ENCODE measurements at regions not wholly inside any gene's neighbourhood (a gene's known extent, or its start where the extent isn't known, plus 50 kb on each side); places are given as distances from the start of the nearest gene placed in this dataset.

DNA sequence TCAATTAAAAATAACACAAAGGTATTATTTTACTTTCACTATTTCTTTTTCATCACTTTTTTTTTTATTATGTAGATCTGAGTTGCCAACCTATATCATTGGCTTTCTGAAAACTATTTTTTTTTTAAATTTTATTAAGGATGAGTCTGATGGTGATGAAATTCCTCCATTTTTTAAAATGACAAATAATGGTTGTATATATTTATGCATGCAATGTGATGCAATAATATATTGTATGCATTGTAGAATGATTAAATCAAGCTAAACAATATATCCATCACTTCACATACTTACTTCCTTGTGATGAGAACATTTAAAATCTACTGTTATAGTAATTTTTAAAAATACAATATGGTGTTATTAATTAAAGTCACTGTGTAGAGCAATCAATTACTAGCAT, 1081.6 kb downstream of the CNTNAP5 start:
- Histone ChIP-seq H4K20me1 (ENCODE audit: insufficient read depth, low read length) (no peaks in the 10 kb centered on the region), H3K79me2 (ENCODE audit: insufficient read depth, low read length) (no peaks in the 10 kb centered on the region), H3K27ac (ENCODE audit: low read depth in 1 of 2, low read length in 2 of 2) (no peak overlapping the region), H3K4me2 (replicated peaks; ENCODE audit: extremely low read depth, low read length, poor library complexity, severe bottlenecking) (no peak overlapping the region), H3K27me3 (ENCODE audit: control insufficient read depth in 2 of 2, insufficient read depth in 2 of 2, low read length in 2 of 2) (no peaks in the 10 kb centered on the region), H3K9ac (ENCODE audit: insufficient read depth, low read length, poor library complexity, severe bottlenecking) (no peak overlapping the region), H3K36me3 (replicated peaks in 1 of 2; ENCODE audit: control insufficient read depth in 1 of 2, insufficient read depth in 2 of 2, low read length in 2 of 2) (no peaks in the 10 kb centered on the region), H3K4me1 (ENCODE audit: control insufficient read depth in 1 of 2, insufficient read depth in 2 of 2, low read length in 2 of 2) (no peaks in the 10 kb centered on the region), H3K9me3 (replicated peaks in 1 of 2; ENCODE audit: control insufficient read depth in 1 of 2, insufficient read depth in 1 of 2, low read length in 2 of 2) (no peaks in the 10 kb centered on the region), H2AFZ (ENCODE audit: insufficient read depth, low read depth, low read length, poor library complexity, severe bottlenecking) (no peak overlapping the region), H3K4me3 (replicated peaks in 1 of 3; ENCODE audit: low read depth in 2 of 3, low read length in 3 of 3) (no peak overlapping the region)
- Mint-ChIP-seq H3K4me3 (no peak overlapping the region), H3K4me1 (no peaks in the 10 kb centered on the region), H3K27me3 (ENCODE audit: low read depth in 3 of 3) (no peaks in the 10 kb centered on the region), H3K27ac (no peak overlapping the region), H3K36me3 (no peaks in the 10 kb centered on the region), H3K9me3 (peaks cover 0 to 6% (median under 1%) of the 10 kb centered on the region in 7 donors)
- no peak for DNase-seq
- intact Hi-C loops (cut with micrococcal nuclease), result no loop called here
- TF ChIP-seq, protein P1, sequence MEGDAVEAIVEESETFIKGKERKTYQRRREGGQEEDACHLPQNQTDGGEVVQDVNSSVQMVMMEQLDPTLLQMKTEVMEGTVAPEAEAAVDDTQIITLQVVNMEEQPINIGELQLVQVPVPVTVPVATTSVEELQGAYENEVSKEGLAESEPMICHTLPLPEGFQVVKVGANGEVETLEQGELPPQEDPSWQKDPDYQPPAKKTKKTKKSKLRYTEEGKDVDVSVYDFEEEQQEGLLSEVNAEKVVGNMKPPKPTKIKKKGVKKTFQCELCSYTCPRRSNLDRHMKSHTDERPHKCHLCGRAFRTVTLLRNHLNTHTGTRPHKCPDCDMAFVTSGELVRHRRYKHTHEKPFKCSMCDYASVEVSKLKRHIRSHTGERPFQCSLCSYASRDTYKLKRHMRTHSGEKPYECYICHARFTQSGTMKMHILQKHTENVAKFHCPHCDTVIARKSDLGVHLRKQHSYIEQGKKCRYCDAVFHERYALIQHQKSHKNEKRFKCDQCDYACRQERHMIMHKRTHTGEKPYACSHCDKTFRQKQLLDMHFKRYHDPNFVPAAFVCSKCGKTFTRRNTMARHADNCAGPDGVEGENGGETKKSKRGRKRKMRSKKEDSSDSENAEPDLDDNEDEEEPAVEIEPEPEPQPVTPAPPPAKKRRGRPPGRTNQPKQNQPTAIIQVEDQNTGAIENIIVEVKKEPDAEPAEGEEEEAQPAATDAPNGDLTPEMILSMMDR (IDR thresholded peaks at IDR 0.05), result no peak

DNA sequence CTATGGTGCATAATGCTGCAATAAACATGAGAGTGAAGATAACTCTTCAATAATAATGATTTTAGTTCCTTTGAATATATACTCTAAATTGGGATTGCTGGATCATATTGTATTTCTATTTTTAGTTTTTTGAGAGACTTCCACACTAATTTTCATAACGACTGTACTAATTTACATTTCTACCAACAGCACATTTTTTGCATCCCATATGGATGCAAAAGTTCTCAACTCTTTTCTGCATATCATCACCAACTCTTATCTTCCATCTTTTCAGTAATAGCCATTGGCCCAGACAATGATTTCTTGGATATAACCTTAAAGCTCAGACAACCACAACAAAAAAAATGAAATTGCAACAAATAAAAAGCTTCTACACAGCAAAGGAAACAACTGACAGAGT, 1082.4 kb downstream of the CNTNAP5 start:
- Mint-ChIP-seq H3K4me1 (no peaks in the 10 kb centered on the region), H3K27ac (no peak overlapping the region), H3K36me3 (no peaks in the 10 kb centered on the region), H3K4me3 (no peak overlapping the region), H3K27me3 (ENCODE audit: low read depth in 3 of 3) (no peaks in the 10 kb centered on the region), H3K9me3 (peaks cover 0 to 6% (median 0%) of the 10 kb centered on the region in 7 donors)
- Histone ChIP-seq H3K79me2 (ENCODE audit: insufficient read depth, low read length) (no peaks in the 10 kb centered on the region), H3K4me1 (ENCODE audit: control insufficient read depth in 1 of 2, insufficient read depth in 2 of 2, low read length in 2 of 2) (no peaks in the 10 kb centered on the region), H3K4me3 (replicated peaks in 1 of 3; ENCODE audit: low read depth in 2 of 3, low read length in 3 of 3) (no peak overlapping the region), H3K27me3 (ENCODE audit: control insufficient read depth in 2 of 2, insufficient read depth in 2 of 2, low read length in 2 of 2) (no peaks in the 10 kb centered on the region), H3K4me2 (replicated peaks; ENCODE audit: extremely low read depth, low read length, poor library complexity, severe bottlenecking) (no peak overlapping the region), H3K9ac (ENCODE audit: insufficient read depth, low read length, poor library complexity, severe bottlenecking) (no peak overlapping the region), H3K27ac (ENCODE audit: low read depth in 1 of 2, low read length in 2 of 2) (no peak overlapping the region), H3K36me3 (replicated peaks in 1 of 2; ENCODE audit: control insufficient read depth in 1 of 2, insufficient read depth in 2 of 2, low read length in 2 of 2) (no peaks in the 10 kb centered on the region), H2AFZ (ENCODE audit: insufficient read depth, low read depth, low read length, poor library complexity, severe bottlenecking) (no peak overlapping the region), H4K20me1 (ENCODE audit: insufficient read depth, low read length) (no peaks in the 10 kb centered on the region), H3K9me3 (replicated peaks in 1 of 2; ENCODE audit: control insufficient read depth in 1 of 2, insufficient read depth in 1 of 2, low read length in 2 of 2) (no peaks in the 10 kb centered on the region)
- 71% methylated on average over 1 of the region's 1 CpG for WGBS (ENCODE audit: insufficient coverage)
- TF ChIP-seq, protein P1 (IDR thresholded peaks at IDR 0.05), result no peak
- intact Hi-C loops (cut with micrococcal nuclease), result no loop called here
- DNase-seq, result no peak
